Omental fat pad (tissue), 3 donors: ENCODE measurements at regions not wholly inside any gene's neighbourhood (a gene's known extent, or its start where the extent isn't known, plus 50 kb on each side); places are given as distances from the start of the nearest gene placed in this dataset.

Experiments
- ATAC-seq: fragments of 150-250 bp; one replicate; pipeline ENCODE4 v1.9.1; 2016; ENCODE audit warnings: mild to moderate bottlenecking, moderate library complexity; ENCODE audit not compliant: low FRiP score
- DNase-seq: peaks from one replicate; pipeline ENCODE4 v3.0.0-alpha.2; 2019; ENCODE audit warnings: low spot score
- TF ChIP-seq, protein P1 (sequence below), 3 donors: fragments of 450-650 bp; IDR thresholded peaks; one replicate each; pipeline ENCODE4 v1.5.1; 2016 to 2017; ENCODE audit warnings: antibody characterized with exemption in 3 of 3, mild to moderate bottlenecking in 3 of 3, moderate library complexity in 2 of 3

DNA sequence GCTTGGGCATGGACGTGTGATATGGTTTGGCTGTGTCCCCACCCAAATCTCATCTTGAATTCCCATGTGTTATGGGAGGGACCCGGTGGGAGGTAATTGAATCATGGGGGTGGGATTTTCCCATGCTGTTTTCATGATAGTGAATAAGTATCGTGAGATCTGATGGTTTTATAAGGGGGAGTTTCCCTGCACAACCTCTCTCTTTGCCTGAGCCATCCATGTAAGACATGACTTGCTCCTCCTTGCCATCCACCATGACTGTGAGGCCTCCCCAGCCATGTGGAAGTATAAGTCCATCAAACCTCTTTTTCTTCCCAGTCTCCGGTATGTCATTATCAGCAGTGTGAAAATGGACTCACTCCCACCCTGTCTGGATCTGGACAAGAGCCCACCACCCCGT lies 393.4 kb downstream of the SEC14L1 start:
- TF ChIP-seq, protein P1, sequence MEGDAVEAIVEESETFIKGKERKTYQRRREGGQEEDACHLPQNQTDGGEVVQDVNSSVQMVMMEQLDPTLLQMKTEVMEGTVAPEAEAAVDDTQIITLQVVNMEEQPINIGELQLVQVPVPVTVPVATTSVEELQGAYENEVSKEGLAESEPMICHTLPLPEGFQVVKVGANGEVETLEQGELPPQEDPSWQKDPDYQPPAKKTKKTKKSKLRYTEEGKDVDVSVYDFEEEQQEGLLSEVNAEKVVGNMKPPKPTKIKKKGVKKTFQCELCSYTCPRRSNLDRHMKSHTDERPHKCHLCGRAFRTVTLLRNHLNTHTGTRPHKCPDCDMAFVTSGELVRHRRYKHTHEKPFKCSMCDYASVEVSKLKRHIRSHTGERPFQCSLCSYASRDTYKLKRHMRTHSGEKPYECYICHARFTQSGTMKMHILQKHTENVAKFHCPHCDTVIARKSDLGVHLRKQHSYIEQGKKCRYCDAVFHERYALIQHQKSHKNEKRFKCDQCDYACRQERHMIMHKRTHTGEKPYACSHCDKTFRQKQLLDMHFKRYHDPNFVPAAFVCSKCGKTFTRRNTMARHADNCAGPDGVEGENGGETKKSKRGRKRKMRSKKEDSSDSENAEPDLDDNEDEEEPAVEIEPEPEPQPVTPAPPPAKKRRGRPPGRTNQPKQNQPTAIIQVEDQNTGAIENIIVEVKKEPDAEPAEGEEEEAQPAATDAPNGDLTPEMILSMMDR (IDR thresholded peaks at IDR 0.05): no peak
- ATAC-seq (no peak), DNase-seq (no peak)

- TF ChIP-seq, protein P1 (IDR thresholded peaks at IDR 0.05): no peak
- DNase-seq (no peak), ATAC-seq (no peak)
Observed at GRCh38 chr17:77535435-77535834, 394.7 kb downstream of the SEC14L1 start.

DNA sequence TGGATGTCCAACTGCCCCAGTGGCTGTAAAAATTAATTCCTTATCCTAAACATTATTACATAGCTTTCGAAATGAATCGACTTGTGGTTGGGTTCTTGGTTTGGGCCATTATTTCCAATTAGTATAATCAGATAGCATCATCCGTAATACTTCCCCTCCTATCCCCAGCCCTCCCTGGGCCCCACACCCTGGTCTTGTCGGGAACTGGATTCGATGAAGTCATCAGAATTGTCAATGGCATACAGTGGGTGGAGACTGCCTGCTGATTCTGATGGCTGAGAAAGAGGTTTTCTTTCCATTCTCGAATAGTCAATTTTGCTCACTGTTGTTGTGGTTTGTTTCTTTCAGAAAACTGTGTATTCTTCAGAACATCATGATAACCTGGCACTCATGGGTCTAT lies 395.1 kb downstream of the SEC14L1 start:
- TF ChIP-seq, protein P1 (IDR thresholded peaks at IDR 0.05): no peak
- DNase-seq (no peak), ATAC-seq (no peak)

- TF ChIP-seq, protein P1 (IDR thresholded peaks at IDR 0.05): no peak
- ATAC-seq (no peak), DNase-seq (no peak)
Observed at GRCh38 chr17:77537566-77537965, 396.8 kb downstream of the SEC14L1 start.

- TF ChIP-seq, protein P1 (IDR thresholded peaks at IDR 0.05): no peak
Observed at GRCh38 chr17:77540531-77540930, 399.8 kb downstream of the SEC14L1 start.

DNA sequence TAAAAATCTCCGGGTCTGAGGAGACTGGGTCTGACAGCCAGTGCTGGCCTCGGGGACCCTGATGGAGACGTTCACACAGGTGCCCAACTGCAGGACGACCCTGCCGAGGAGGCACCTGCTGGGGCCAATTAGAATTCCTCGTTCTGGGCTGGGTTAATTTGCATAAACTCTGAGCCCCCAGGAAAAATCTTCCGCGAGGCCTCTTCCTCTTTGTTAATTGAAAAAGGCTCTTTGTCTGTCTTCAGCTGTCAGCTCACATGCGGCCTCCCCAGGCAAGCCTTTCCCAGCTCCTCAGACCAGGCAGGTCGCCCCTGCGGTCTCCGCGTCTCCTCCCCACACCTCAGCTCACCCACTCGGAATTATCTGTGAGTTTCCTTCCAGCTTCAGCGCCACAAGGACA lies 400.2 kb downstream of the SEC14L1 start:
- ATAC-seq (no peak), DNase-seq (no peak)
- TF ChIP-seq, protein P1 (IDR thresholded peaks at IDR 0.05): no peak

More at GRCh38 chr17:77540531-77540930, 399.8 kb downstream of the SEC14L1 start:
- no peak for ATAC-seq
- DNase-seq: no peak

DNA sequence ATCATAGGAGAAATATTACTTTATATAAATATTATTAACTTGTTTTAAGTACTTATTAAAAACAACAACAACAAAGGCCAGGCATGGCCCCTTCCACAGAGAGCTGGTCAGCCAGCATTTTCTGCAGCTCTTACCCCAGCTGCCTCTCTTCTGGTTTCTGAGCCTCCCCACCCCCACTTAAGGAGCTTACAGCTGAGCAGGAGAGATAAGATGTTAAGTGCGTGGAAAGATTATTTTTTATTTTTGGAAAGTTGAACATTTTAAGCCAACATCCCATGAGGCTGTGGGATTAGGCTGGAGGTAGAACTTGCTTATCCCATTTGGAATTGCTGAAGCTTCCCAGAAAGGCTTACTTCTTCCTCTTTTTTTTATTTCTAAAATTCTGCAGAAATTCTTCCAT lies 401.2 kb downstream of the SEC14L1 start:
- ATAC-seq (no peak), DNase-seq (no peak)
- TF ChIP-seq, protein P1 (IDR thresholded peaks at IDR 0.05): no peak
